ENCODE measurements at regions not wholly inside any gene's neighbourhood (a gene's known extent, or its start where the extent isn't known, plus 50 kb on each side); places are given as distances from the start of the nearest gene placed in this dataset.

GRCh38 chr16:76856112-76856511 is 334.9 kb upstream of the MON1B start:
- TF ChIP-seq, protein P1, sequence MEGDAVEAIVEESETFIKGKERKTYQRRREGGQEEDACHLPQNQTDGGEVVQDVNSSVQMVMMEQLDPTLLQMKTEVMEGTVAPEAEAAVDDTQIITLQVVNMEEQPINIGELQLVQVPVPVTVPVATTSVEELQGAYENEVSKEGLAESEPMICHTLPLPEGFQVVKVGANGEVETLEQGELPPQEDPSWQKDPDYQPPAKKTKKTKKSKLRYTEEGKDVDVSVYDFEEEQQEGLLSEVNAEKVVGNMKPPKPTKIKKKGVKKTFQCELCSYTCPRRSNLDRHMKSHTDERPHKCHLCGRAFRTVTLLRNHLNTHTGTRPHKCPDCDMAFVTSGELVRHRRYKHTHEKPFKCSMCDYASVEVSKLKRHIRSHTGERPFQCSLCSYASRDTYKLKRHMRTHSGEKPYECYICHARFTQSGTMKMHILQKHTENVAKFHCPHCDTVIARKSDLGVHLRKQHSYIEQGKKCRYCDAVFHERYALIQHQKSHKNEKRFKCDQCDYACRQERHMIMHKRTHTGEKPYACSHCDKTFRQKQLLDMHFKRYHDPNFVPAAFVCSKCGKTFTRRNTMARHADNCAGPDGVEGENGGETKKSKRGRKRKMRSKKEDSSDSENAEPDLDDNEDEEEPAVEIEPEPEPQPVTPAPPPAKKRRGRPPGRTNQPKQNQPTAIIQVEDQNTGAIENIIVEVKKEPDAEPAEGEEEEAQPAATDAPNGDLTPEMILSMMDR (IDR thresholded peaks at IDR 0.05; ENCODE audit: insufficient read depth, low read length, poor library complexity, severe bottlenecking) = no peak
- no peak for TF ChIP-seq EZH2phosphoT487 (conservative IDR thresholded peaks at IDR 0.05; ENCODE audit: low read length)

Measured in SU-DHL-6 (cell line).